ENCODE measurements at regions not wholly inside any gene's neighbourhood (a gene's known extent, or its start where the extent isn't known, plus 50 kb on each side); places are given as distances from the start of the nearest gene placed in this dataset.

- TF ChIP-seq POLR2AphosphoS5 (IDR thresholded peaks at IDR 0.05; ENCODE audit: low read depth, low read length), result no peak
- TF ChIP-seq, protein P1, sequence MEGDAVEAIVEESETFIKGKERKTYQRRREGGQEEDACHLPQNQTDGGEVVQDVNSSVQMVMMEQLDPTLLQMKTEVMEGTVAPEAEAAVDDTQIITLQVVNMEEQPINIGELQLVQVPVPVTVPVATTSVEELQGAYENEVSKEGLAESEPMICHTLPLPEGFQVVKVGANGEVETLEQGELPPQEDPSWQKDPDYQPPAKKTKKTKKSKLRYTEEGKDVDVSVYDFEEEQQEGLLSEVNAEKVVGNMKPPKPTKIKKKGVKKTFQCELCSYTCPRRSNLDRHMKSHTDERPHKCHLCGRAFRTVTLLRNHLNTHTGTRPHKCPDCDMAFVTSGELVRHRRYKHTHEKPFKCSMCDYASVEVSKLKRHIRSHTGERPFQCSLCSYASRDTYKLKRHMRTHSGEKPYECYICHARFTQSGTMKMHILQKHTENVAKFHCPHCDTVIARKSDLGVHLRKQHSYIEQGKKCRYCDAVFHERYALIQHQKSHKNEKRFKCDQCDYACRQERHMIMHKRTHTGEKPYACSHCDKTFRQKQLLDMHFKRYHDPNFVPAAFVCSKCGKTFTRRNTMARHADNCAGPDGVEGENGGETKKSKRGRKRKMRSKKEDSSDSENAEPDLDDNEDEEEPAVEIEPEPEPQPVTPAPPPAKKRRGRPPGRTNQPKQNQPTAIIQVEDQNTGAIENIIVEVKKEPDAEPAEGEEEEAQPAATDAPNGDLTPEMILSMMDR (IDR thresholded peaks at IDR 0.05), result no peak
- no peak for TF ChIP-seq SIN3A (IDR thresholded peaks at IDR 0.05; ENCODE audit: borderline replicate concordance, insufficient read depth, low read depth, low read length)
These were observed 75.9 kb upstream of the MAML3 start for GRCh38 chr4:140229881-140230280.
